ENCODE measurements at regions not wholly inside any gene's neighbourhood (a gene's known extent, or its start where the extent isn't known, plus 50 kb on each side); places are given as distances from the start of the nearest gene placed in this dataset.

DNA sequence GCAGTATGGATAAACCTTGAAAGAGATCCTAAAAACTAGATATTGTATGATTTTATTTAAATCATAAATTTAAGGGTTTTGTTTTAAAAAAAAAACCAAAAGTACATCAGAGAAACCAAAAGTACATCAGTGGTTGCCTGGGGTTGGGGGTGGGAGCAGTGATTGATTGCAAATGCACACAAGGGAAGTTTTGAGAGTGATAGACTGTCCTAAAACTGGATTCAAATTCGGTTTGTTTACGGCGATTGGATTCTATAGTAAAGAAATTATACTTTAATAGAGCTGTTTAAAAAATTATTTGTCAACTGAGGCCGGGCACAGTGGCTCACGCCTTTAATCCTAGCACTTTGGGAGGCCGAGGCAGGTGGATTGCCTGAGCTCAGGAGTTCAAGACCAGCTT, 179.8 kb downstream of the METTL4 start:
- no peak for DNase-seq (ENCODE audit: low spot score)
- intact Hi-C loops (cut with DNase I) = no loop called here

DNA sequence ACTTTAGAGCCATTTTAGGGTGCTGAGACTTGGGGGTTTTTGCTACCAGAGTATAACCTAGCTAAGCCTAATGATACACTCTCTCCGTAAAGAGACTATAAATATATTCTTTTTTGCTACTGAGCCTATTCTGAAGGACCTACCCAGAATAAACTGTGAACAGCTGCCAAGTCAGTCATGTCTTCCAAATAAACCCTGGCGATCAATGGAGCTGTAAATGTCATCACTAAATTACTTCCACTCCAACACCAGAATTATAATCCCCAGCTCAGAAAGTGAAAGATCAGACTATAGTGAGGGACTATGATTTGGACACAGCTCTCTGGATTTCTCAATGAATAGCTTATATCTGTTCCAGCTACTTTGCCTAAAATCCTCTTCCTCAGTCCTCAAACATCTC, 178.9 kb downstream of the METTL4 start:
- no peak for DNase-seq (ENCODE audit: low spot score)
- intact Hi-C loops (cut with DNase I) = no loop called here

DNA sequence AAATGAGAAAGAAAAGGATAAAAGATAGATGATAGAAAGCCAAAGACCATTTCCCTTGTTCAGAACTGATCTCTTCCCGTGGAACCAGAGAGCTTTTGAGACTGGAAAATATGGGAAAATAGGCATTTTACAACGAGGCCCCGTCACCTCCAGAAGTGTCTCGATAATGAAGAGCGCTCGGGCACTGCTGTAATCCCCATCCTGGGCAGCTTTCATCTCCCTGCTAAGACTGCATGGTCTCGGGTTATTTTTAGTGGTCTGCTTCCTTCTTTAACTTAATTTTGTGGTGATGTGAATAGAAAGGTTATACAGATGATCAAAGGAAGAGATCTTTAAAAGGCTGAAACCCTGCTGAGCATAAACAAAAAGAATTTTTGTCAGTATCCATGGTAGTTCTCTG, 176.6 kb downstream of the METTL4 start:
- intact Hi-C loops (cut with DNase I) = no loop called here
- DNase-seq (ENCODE audit: low spot score) = no peak

DNA sequence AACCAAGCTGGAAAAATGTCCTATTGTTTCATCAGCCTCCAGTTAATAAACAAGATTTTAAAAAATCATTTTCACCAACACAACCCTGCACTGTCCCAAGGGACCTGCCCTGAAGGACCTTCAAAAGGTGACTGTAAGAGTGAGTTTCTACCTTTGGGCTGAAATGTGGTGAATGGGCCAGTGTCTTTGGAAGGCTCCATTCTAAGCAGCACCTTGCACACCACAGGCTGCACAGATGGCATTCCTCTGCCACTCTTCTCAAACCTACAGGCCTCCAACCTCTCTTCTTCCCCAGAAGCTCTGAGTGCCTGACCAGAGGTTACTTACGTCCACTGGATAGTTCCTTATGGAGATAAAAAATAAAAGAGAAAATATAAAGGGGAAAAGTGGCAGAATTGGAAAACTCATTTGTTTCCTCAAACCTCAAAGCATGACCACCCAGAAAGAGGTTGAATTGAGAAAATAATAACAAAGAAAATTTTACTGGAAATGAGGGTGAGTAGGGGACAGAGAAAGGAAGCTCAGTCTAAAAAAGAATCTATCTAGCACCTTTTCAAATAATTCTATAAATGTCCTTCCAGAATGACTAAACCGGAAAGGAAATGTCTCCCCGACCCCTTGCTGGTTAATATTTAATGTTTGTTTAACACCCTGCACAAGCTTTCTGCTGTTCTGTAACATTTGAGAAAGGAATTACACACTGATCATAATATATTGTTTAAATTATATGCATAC, 175.7 kb downstream of the METTL4 start:
- intact Hi-C loops (cut with DNase I) = no loop called here
- DNase-seq (ENCODE audit: low spot score) = no peak

DNA sequence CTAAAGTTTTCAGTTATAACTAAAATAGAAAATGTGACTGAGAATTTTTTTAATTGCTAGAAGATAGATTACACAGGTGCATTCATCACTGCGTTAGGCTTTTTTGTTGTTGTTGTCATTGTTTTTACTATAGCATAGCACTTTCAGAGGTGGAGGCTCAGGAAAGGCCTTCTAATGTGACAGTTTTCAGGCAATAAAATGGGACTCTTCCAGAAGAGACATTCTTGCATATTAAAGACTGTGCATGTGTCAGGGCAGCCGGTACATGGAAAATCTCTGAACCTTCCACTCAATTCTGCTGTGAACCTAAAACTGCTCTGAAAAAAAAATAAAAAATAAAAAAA, 175.2 kb downstream of the METTL4 start:
- intact Hi-C loops (cut with DNase I) = no loop called here
- no peak for DNase-seq (ENCODE audit: low spot score)

DNA sequence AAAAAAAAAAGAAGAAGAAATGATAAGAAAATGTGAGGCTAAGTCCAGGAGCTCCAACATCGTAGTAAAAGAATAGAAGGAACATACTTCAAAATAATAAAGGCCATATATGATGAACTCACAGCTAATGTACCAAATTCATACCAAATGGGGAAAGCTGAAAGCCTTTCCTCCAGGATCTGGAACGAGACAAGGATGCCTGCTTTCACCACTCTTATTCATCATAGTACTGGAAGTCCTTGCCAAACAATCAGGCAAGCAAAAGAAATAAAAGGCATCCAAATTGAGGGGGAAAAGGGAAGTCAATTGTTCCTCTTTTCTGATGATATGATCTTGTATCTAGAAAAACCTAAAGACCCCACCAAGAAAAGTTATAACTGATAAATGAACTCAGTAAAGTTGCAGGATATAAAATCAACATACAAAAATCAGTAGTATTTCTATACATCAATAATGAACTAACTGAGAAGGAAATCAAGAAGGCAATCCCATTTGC, 170.6 kb downstream of the METTL4 start:
- intact Hi-C loops (cut with DNase I) = no loop called here
- DNase-seq (ENCODE audit: low spot score) = no peak

DNA sequence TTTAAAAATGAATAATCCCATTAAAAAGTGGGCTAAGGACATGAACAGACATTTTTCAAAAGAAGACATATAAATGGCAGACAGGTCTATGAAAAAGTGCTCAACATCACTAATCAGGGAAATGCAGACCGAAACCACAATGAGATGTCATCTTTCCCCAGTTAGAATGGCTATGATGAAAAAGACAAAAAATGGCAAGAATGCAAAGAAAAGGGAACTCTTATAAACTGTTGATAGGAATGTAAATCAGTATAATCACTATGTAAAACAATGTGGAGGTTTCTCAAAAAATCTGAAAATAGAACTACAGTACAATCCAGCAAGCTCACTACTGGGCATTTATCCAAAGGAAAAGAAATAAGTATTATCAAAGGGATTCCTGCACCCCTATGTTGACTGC, 169.2 kb downstream of the METTL4 start:
- no peak for DNase-seq (ENCODE audit: low spot score)
- intact Hi-C loops (cut with DNase I) = no loop called here

DNA sequence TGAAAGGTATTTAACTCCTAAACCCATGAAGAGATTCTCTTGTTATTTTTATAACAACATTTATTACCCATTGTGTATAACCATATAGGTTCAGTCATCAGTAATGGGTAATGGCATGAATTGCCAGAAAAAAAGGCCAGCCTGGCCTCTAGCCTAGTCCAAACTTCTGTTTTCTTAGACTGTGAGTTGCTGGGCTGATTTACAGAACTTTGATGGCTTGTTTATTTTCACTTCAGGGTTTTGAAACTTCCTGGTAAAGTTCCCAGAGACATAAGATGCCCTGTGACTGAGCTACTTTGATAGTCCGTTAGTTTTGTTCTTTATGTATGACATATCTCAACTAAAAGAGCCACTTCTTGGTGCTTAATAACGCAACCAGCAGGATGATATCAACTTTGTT, 164.8 kb downstream of the METTL4 start:
- intact Hi-C loops (cut with DNase I) = no loop called here
- DNase-seq (ENCODE audit: low spot score) = no peak

DNA sequence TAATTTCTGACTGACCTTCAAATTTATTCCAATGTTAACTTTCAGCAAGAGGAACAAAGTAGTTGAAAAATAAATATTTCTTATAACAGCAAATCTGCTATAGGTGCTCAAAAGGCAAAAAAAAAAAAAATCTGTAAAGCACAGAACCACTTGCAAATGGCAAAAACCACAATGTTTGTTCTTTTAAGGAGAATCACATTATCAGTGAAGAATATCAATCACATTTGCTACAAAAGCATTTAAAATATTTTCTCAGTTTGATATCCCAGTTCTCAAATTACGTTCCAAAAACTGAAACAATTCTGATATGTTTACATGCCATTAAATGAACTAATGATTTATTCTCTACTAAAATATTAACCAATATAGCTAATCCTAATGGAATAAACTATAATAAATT, 163.3 kb downstream of the METTL4 start:
- no peak for DNase-seq (ENCODE audit: low spot score)
- intact Hi-C loops (cut with DNase I) = no loop called here

DNA sequence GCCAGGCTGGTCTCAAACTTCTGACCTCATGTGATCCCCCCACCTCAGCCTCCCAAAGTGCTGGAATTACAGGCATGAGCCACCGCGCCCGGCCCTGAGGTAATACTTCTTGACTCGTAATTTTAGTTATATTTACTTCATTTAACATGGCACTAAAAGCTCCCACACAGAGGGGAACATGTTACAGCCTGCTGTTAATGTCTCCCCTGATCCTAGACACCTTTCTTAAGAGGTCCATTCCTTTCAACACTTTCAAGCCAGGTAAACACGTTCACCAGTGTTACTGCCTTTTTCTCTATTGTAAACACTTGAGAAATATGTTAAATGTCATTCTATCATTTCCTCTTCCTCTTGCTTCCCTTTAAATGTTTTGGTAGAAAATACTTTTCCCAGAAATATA, 161.4 kb downstream of the METTL4 start:
- DNase-seq (ENCODE audit: low spot score) = no peak
- intact Hi-C loops (cut with DNase I) = no loop called here

DNA sequence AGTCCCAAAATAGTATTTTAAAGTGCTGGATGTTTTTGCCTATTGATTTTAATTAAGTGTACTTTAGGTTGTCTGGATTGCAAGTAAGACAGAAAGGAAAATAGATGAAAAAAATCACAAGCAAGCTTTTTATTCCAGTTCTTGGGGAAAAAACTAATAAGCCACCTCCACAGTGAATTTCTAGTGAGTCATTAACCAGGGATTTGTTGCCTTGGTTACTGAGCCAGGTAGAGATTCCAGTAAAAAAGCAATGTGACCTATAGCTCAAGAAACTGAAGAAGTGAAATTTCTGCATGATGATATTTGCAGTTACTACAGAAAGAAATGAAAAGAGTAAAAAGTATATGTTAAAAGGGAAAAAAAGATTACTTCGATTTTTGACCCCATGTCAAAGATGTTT, 160.6 kb downstream of the METTL4 start:
- intact Hi-C loops (cut with DNase I) = no loop called here
- DNase-seq (ENCODE audit: low spot score) = no peak

DNA sequence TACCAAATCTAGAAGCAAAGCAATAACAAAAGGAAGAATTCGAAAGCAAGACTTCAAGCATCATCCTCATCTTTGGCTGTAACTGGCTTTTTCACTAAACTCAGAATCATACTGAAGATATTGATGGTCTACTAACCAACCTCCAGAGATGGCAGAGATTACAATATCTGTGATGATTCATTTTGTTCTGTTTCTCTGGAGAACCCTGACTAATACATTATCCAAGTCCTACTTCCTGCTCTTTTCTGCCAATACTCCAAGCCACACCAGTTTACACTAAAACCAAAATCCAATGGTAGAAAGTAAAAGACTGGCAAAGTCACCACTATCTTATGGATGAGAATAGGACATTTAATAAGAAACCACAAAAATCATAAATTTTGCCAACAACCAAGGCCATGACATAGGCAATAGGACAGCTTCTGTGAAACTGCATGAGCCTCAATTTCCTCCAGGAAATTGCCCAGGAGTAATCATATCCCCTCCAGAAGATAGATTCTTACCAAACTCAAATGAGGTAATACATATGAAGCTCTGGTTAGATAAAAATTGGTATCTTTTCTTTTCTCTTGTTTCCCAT, 159.8 kb downstream of the METTL4 start:
- intact Hi-C loops (cut with DNase I) = no loop called here
- no peak for DNase-seq (ENCODE audit: low spot score)

DNA sequence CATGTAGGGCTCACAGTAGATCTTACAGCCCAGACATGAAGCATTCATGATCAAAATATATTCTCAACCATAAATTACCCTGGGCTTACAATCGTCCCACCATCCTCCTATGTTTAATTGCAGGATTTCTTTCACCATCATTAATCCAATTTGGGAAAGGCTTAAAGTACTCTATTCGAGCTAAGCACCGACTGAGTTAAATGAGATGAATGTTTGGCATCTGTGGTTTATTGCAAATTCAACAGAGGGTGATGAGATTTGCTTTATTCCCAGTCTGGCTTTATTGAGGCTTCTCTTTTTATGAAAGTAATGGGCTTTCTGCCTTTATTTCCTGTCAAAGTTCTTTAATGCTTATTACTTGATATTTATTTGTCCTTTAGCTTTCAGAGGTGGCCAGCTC, 159.0 kb downstream of the METTL4 start:
- intact Hi-C loops (cut with DNase I) = no loop called here
- no peak for DNase-seq (ENCODE audit: low spot score)

DNA sequence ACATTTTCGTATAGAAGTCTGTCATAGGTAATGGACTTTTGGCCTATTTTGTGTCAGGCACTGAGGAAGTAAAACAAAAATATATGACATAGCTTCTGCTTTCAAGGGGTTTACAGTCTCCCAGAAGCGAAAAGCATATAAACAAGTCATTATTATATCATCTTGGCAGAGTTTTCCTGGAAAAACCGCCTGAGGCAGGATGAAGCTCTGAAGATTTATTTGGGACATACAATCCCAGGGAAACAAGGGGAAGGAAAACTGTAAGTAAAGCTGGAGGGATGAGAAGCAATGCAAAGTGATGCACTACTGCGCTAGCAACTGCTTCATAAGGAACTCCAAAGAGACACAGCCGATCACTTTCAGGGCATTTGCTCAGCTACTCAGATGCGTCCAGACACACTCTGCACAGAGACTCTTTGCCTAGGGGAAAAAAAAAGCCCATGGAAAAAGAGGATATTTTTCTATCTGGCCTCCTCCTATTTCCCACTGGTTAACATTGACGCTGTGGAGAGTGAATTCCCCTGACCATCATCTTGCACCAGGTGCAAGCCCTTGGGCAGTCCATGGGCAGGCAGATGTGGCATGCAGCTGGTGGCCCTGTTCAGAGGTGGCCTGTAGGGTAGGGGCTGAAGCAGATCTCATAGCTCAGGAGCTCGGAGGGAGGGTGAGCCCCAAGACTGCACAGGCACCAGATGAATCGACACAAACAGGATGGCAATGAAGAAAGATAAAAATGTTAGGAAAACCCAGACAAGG, 158.1 kb downstream of the METTL4 start:
- intact Hi-C loops (cut with DNase I) = no loop called here
- no peak for DNase-seq (ENCODE audit: low spot score)

DNA sequence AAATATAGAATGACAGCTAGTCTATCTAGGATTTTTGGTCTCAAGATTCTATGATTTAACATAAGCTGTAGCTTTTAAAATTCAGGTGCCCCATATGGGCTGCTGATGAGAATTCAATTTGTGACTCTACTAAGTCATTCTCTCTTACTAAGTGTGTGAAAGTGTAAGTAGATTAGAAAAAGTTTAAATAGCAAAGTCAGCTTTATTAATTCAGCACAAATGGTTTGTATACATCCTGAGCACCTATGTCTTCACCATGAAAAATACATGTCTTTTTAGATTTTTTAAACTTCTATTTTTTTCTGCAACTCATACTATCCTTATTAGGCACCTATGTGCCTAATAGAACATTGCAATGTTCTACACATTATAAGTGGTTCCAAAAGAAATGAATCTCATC, 157.1 kb downstream of the METTL4 start:
- intact Hi-C loops (cut with DNase I) = no loop called here
- no peak for DNase-seq (ENCODE audit: low spot score)

DNA sequence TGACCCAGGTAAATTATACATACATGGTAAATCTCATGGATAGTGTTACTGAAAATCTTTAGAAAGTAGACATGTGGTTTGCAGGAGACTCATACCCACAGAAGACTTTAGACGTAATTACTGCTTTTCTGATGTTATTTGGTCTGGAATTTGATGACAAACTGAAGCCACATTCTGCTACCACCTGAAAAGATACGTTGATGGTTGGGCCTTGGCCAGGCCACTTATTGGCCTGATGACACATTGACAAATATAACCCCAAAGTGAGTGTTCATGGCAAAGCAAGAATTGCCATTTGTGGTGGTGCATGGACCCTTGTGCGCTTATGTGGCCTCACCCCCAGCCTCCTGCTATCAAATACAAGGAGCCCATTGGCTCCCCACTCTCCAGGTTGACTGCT, 155.6 kb downstream of the METTL4 start:
- intact Hi-C loops (cut with DNase I) = no loop called here
- no peak for DNase-seq (ENCODE audit: low spot score)

DNA sequence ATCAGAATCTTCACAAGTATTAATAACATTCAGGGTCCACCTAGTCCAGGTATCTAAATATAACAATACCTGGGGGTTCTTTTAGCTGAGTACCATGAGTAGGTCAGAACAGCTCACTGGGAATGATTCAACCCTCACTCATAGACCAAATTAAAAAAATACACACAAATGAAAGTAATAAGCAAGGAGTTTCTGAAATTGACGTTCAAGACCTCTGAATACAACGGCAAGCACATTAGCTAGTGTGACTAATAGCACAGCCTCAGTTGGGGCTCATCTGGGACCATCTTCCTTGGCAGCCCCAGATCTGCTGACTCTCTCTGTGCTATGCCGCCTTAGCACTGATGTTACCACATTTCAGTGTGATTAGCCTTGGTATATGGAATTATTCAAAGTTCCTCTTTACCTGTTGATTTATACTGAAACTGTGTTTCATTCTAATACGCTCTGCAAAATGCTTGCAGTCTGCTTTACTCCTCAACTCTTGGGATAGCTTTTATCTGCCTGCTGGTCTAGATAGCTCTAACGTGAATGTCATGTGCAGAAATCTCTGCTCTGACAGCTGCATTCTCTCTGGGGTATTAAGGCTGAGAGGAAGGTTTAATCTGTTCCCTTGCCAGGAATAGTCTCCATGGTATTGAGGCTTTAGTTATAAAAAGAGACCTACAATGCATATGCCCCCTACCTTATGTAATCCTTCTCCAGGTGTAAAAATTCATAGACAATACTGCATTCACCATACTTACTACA, 153.3 kb downstream of the METTL4 start:
- intact Hi-C loops (cut with DNase I) = no loop called here
- no peak for DNase-seq (ENCODE audit: low spot score)

DNA sequence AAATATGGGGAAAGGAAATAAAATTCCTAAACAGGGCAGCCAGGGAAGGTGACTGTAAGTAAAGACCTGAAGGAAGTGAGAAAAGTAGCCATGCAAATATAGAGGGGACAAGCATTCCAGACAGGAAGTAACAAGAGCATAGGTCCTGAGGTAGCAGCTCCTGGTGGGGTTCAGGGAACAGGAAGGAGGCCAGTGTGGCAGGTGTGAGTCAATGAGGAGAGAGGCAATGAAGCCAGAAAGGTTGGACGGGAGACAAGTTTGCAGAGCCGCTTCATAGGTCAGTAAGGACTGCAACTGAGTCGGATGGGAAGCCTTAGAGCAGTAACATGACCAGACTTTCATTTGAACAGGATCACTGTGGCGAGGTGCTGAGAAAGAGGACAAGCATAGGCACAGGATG, 150.9 kb downstream of the METTL4 start:
- DNase-seq (ENCODE audit: low spot score) = no peak
- intact Hi-C loops (cut with DNase I) = no loop called here

DNA sequence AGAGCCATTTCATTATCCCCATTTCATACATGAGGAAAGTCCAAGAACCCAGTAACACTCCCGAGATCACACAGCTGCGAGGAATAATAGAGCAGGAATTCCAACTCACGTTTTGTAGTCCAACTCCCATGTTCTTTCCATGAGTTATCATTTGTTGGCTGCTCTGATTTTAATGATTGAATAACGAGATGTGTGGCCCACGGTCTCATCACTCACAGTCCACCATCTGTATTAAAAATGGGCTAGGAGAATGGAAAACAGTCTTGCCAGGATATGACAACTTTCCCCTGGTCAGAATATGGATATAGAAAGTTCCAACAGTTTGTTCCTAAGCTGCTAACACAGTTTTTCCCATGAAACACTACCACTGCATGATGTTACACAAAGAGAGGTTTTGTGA, 147.5 kb downstream of the METTL4 start:
- no peak for DNase-seq (ENCODE audit: low spot score)
- intact Hi-C loops (cut with DNase I) = no loop called here

DNA sequence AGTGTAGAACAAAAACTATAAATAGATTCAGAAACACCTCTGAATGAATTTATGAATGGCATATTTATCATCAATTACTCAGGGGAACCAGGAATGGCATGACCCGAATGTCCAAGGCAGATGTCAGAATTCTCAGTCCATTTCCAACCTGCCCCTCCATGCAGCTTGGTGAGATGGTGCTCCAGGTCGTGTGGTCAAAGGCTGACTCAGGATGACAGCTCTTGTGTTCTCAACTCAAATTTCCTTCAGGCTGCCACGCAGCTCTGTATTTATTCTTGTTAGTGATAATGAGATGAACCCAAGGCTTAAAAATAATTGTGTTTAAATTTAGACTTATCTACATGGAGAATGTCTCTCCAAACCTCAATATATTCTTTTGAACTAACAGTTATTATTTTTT, 146.9 kb downstream of the METTL4 start:
- no peak for DNase-seq (ENCODE audit: low spot score)
- intact Hi-C loops (cut with DNase I) = no loop called here
